ENCODE measurements at regions not wholly inside any gene's neighbourhood (a gene's known extent, or its start where the extent isn't known, plus 50 kb on each side); places are given as distances from the start of the nearest gene placed in this dataset.

- Histone ChIP-seq H2BK120ac (replicated peaks; ENCODE audit: low read depth, low read length) (no peak overlapping the region), H3K27me3 (replicated peaks in 1 of 4; ENCODE audit: control insufficient read depth in 3 of 4, extremely low read depth in 1 of 4, insufficient read depth in 3 of 4, low read length in 3 of 4) (0 out of 7 replicates have a peak, but pooled peaks cover 0 to 3% (median 0%) of the 10 kb centered on the region in 4 experiments), H4K5ac (ENCODE audit: insufficient read length, low read depth, low read length) (no peak overlapping the region), H3K79me1 (ENCODE audit: low read depth, low read length) (no peaks in the 10 kb centered on the region), H3K9me3 (ENCODE audit: insufficient read depth in 2 of 2, low read depth in 1 of 2, low read length in 1 of 2) (no peaks in the 10 kb centered on the region), H2AK5ac (ENCODE audit: low read depth, low read length) (no peak overlapping the region), H3K14ac (ENCODE audit: insufficient read length) (no peak overlapping the region), H3K23me2 (ENCODE audit: low read depth, low read length) (no peaks in the 10 kb centered on the region), H2BK12ac (ENCODE audit: low read depth, low read length) (no peak overlapping the region), H3K9ac (replicated peaks in 1 of 4; ENCODE audit: extremely low read depth in 1 of 4, low read depth in 3 of 4, low read length in 3 of 4) (no peak overlapping the region), H4K91ac (replicated peaks; ENCODE audit: insufficient read length, low read length) (no peak overlapping the region), H3K79me2 (ENCODE audit: control insufficient read depth in 1 of 2, insufficient read depth in 2 of 2, low read length in 2 of 2) (no peaks in the 10 kb centered on the region), H2BK5ac (ENCODE audit: low read depth, low read length) (no peak overlapping the region), H3K56ac (replicated peaks; ENCODE audit: insufficient read length, low read depth, low read length) (no peak overlapping the region), H3K4me3 (ENCODE audit: extremely low read depth in 1 of 4, insufficient read depth in 2 of 4, low read depth in 3 of 4, low read length in 4 of 4) (no peak overlapping the region), H3K27ac (ENCODE audit: low read depth, low read length) (no peak overlapping the region), H3K4me1 (replicated peaks in 1 of 4; ENCODE audit: control insufficient read depth in 3 of 4, insufficient read depth in 4 of 4, low read length in 3 of 4) (peaks cover 0 to 9% (median 2%) of the 10 kb centered on the region in 4 experiments; a peak in 1 of 7 replicates), H2BK15ac (ENCODE audit: low read length) (0 out of 2 replicates have a peak overlapping the region, but pooled peaks have one; percentile 46), H4K8ac (ENCODE audit: extremely low read depth, insufficient read depth, low read length) (no peak overlapping the region), H3K36me3 (ENCODE audit: control insufficient read depth in 2 of 4, insufficient read depth in 4 of 4, low read length in 3 of 4) (no peaks in the 10 kb centered on the region), H3K18ac (ENCODE audit: extremely low read depth, low read length) (no peak overlapping the region), H3K4ac (replicated peaks; ENCODE audit: insufficient read length, low read depth, low read length) (no peak overlapping the region), H2BK20ac (ENCODE audit: low read length) (no peak overlapping the region), H4K20me1 (replicated peaks in 1 of 2; ENCODE audit: control insufficient read depth in 1 of 2, insufficient read depth in 2 of 2, low read length in 2 of 2) (no peaks in the 10 kb centered on the region), H3K23ac (ENCODE audit: insufficient read length) (no peak overlapping the region), H2AFZ (ENCODE audit: low read length) (no peak overlapping the region), H3K4me2 (ENCODE audit: insufficient read depth in 1 of 2, low read depth in 2 of 2, low read length in 2 of 2) (no peak overlapping the region)
- ChIA-PET POLR2A (ENCODE audit: partially characterized antibody) (interaction anchor here (1.0 to 1.1 kb wide), 2 partner anchors 11 to 34 kb away, joined by 3 read pairs; no protein-coding TSS in a partner anchor), CTCF (ENCODE audit: partially characterized antibody) (interaction anchor here (0.6 to 2.2 kb wide), 21 partner anchors 8 to 996 kb away, joined by 3 to 17 read pairs (median 4); no protein-coding TSS in a partner anchor)
- FAIRE-seq: no peak
- peak in 1 of 2 experiments; percentile 8 for DNase-seq (ENCODE audit: low read depth in 1 of 2, low spot score in 2 of 2)
- WGBS, 2 experiments (ENCODE audit: extremely low coverage in 1 of 2, insufficient coverage in 1 of 2, insufficient read length in 1 of 2, insufficient replicate concordance in 2 of 2, low coverage in 1 of 2, low lambda C conversion rate in 2 of 2, missing lambda C conversion rate in 1 of 2): 82% methylated on average over 4 of the region's 4 CpGs; no CpG with 5 or more reads in 1 of the 2 experiments
- TF ChIP-seq SP4 (IDR thresholded peaks at IDR 0.05; ENCODE audit: low read length): no peak
- TF ChIP-seq PHF8 (conservative IDR thresholded peaks at IDR 0.05; ENCODE audit: low read depth, low read length): no peak
- TF ChIP-seq RXRA (IDR thresholded peaks at IDR 0.05; ENCODE audit: insufficient read depth, low read depth, low read length): no peak
- no peak for TF ChIP-seq JUND (IDR thresholded peaks at IDR 0.05; ENCODE audit: low read length)
- TF ChIP-seq RNF2 (IDR thresholded peaks at IDR 0.05; ENCODE audit: borderline replicate concordance, low read depth, low read length, missing control alignments, poor library complexity, severe bottlenecking): no peak
Observed at GRCh38 chr17:74153456-74153810, 50.0 kb upstream of the RPL38 start.
